MM.1S (cell line): ENCODE measurements at regions not wholly inside any gene's neighbourhood (a gene's known extent, or its start where the extent isn't known, plus 50 kb on each side); places are given as distances from the start of the nearest gene placed in this dataset.
"Not testable (repeated sequence)": the region's sequence is repeated elsewhere in the genome, so short reads cannot be mapped to it uniquely, and the experiment has no call there.

Experiments used
- DNase-seq: peaks from one replicate; pipeline ENCODE4 v3.0.0-alpha.2; 2015
- H2AFZ ChIP-seq: fragments of 300-600 bp; sonication (generic); 2 replicates; pipeline ENCODE4 v1.6.0; 2016; ENCODE audit warnings: antibody characterized with exemption, low read length
- H3F3A ChIP-seq: fragments of 300-600 bp; sonication (generic); 2 replicates; pipeline ENCODE4 v1.6.1; 2016; ENCODE audit warnings: mild to moderate bottlenecking, antibody characterized with exemption, low read length, moderate library complexity, mixed read lengths; ENCODE audit not compliant: insufficient read depth
- H3K27ac ChIP-seq: fragments of 300-600 bp; sonication (generic); 2 replicates; pipeline ENCODE4 v1.5.1; 2016; ENCODE audit warnings: mild to moderate bottlenecking, low read length
- H3K27me3 ChIP-seq: fragments of 300-600 bp; sonication (generic); replicated peaks from 2 replicates; pipeline ENCODE4 v1.6.0; 2016; ENCODE audit warnings: low read length; ENCODE audit not compliant: insufficient read depth
- H3K36me3 ChIP-seq: fragments of 300-600 bp; sonication (generic); replicated peaks from 2 replicates; pipeline ENCODE4 v1.6.1; 2016; ENCODE audit warnings: mild to moderate bottlenecking, low read length, mixed read lengths; ENCODE audit not compliant: insufficient read depth
- H3K4me1 ChIP-seq: fragments of 300-600 bp; sonication (generic); 2 replicates; pipeline ENCODE4 v1.6.1; 2016; ENCODE audit warnings: low read length, mixed read lengths
- H3K4me2 ChIP-seq: fragments of 300-600 bp; sonication (generic); 2 replicates; pipeline ENCODE4 v1.6.0; 2016; ENCODE audit warnings: low read depth, low read length
- H3K4me3 ChIP-seq: fragments of 300-600 bp; sonication (generic); 2 replicates; pipeline ENCODE4 v1.5.1; 2016; ENCODE audit warnings: low read length, mixed read lengths
- H3K79me2 ChIP-seq: fragments of 300-600 bp; sonication (generic); 2 replicates; pipeline ENCODE4 v1.6.1; 2016; ENCODE audit warnings: mixed run types, low read length, mixed read lengths
- H3K9ac ChIP-seq: fragments of 300-600 bp; sonication (generic); 2 replicates; pipeline ENCODE4 v1.6.1; 2016; ENCODE audit warnings: low read length, mixed read lengths
- H3K9me2 ChIP-seq: fragments of 300-600 bp; sonication (generic); replicated peaks from 2 replicates; pipeline ENCODE4 v1.6.1; 2016; ENCODE audit warnings: mild to moderate bottlenecking, low read length, mixed read lengths; ENCODE audit not compliant: insufficient read depth
- H3K9me3 ChIP-seq: fragments of 300-600 bp; sonication (generic); replicated peaks from 2 replicates; pipeline ENCODE4 v1.6.1; 2016; ENCODE audit warnings: mild to moderate bottlenecking, low read length, mixed read lengths; ENCODE audit not compliant: insufficient read depth
- H4K20me1 ChIP-seq: fragments of 300-600 bp; sonication (generic); 2 replicates; pipeline ENCODE4 v1.6.1; 2016; ENCODE audit warnings: mild to moderate bottlenecking, low read length, moderate library complexity, mixed read lengths; ENCODE audit not compliant: insufficient read depth
- CTCF ChIP-seq: fragments of 300-600 bp; sonication (generic); IDR thresholded peaks from 2 replicates; pipeline ENCODE4 v1.5.1; 2016; ENCODE audit warnings: antibody characterized with exemption, low read length, mixed read lengths
- EZH2 ChIP-seq: fragments of 300-600 bp; sonication (generic); optimal IDR thresholded peaks from 2 replicates; pipeline ENCODE3; 2017; ENCODE audit warnings: low read depth, mild to moderate bottlenecking, antibody characterized with exemption, low read length, mixed read lengths
- EZH2phosphoT487 ChIP-seq: fragments of 300-600 bp; sonication (generic); IDR thresholded peaks from 2 replicates; pipeline ENCODE4 v1.6.1; 2018; ENCODE audit warnings: antibody characterized with exemption, low read length

GRCh38 chr2:19099181-19099580 lies 259.2 kb downstream of the OSR1 start:
- H4K20me1 ChIP-seq = no peaks in the 10 kb centered on the region
- no peaks in the 10 kb centered on the region for H3F3A ChIP-seq
- no peak overlapping the region for H3K4me3 ChIP-seq
- H3K4me2 ChIP-seq = no peak overlapping the region
- H3K9me2 ChIP-seq = no peaks in the 10 kb centered on the region
- DNase-seq = no peak
- no peak overlapping the region for H3K27ac ChIP-seq
- no peak overlapping the region for H2AFZ ChIP-seq
- no peaks in the 10 kb centered on the region for H3K79me2 ChIP-seq
- H3K27me3 ChIP-seq = no peaks in the 10 kb centered on the region
- no peaks in the 10 kb centered on the region for H3K36me3 ChIP-seq
- H3K9ac ChIP-seq = no peak overlapping the region
- TF ChIP-seq EZH2 (no peak), CTCF (no peak), EZH2phosphoT487 (no peak)
- no peaks in the 10 kb centered on the region for H3K4me1 ChIP-seq
- no peaks in the 10 kb centered on the region for H3K9me3 ChIP-seq

- DNase-seq = no peak
- no peaks in the 10 kb centered on the region for H3F3A ChIP-seq
- H3K9ac ChIP-seq = no peak overlapping the region
- no peak overlapping the region for H2AFZ ChIP-seq
- no peak overlapping the region for H3K4me2 ChIP-seq
- H3K36me3 ChIP-seq = no peaks in the 10 kb centered on the region
- no peaks in the 10 kb centered on the region for H3K4me1 ChIP-seq
- no peaks in the 10 kb centered on the region for H3K79me2 ChIP-seq
- no peak overlapping the region for H3K4me3 ChIP-seq
- H3K9me2 ChIP-seq = no peaks in the 10 kb centered on the region
- H3K27ac ChIP-seq = no peak overlapping the region
- no peaks in the 10 kb centered on the region for H4K20me1 ChIP-seq
- no peaks in the 10 kb centered on the region for H3K9me3 ChIP-seq
- no peaks in the 10 kb centered on the region for H3K27me3 ChIP-seq
- no peak for TF ChIP-seq EZH2phosphoT487
- TF ChIP-seq EZH2 = no peak
- no peak for TF ChIP-seq CTCF
Observed at GRCh38 chr2:19098467-19099160, 259.8 kb downstream of the OSR1 start.

GRCh38 chr2:19089476-19089875 lies 268.9 kb downstream of the OSR1 start:
- not testable (repeated sequence) for H3K4me2 ChIP-seq, H3K79me2 ChIP-seq, H3K4me1 ChIP-seq, H3K9me2 ChIP-seq, H3K27ac ChIP-seq, H3K9me3 ChIP-seq, H3K36me3 ChIP-seq, DNase-seq, H3K27me3 ChIP-seq, H3K4me3 ChIP-seq, H2AFZ ChIP-seq, H3K9ac ChIP-seq, H4K20me1 ChIP-seq, H3F3A ChIP-seq

- H3K9ac ChIP-seq = no peak overlapping the region
- H3K4me1 ChIP-seq = no peaks in the 10 kb centered on the region
- H3K27ac ChIP-seq = no peak overlapping the region
- no peak overlapping the region for H2AFZ ChIP-seq
- H3K36me3 ChIP-seq = no peaks in the 10 kb centered on the region
- H3K4me3 ChIP-seq = no peak overlapping the region
- no peak overlapping the region for H3K4me2 ChIP-seq
- no peak for TF ChIP-seq EZH2phosphoT487
- TF ChIP-seq EZH2 = no peak
- no peak for TF ChIP-seq CTCF
- H4K20me1 ChIP-seq = no peaks in the 10 kb centered on the region
- no peaks in the 10 kb centered on the region for H3K79me2 ChIP-seq
- no peaks in the 10 kb centered on the region for H3F3A ChIP-seq
- no peaks in the 10 kb centered on the region for H3K9me3 ChIP-seq
- H3K9me2 ChIP-seq = no peaks in the 10 kb centered on the region
- DNase-seq = no peak
- H3K27me3 ChIP-seq = no peaks in the 10 kb centered on the region
Observed at GRCh38 chr2:19086231-19086651, 272.2 kb downstream of the OSR1 start.
